ES-I3 (cell line): ENCODE measurements at regions not wholly inside any gene's neighbourhood (a gene's known extent, or its start where the extent isn't known, plus 50 kb on each side); places are given as distances from the start of the nearest gene placed in this dataset.
"Not testable (repeated sequence)": the region's sequence is repeated elsewhere in the genome, so short reads cannot be mapped to it uniquely, and the experiment has no call there.

Source experiments
- H3K36me3 ChIP-seq: 2 replicates; pipeline ENCODE4 v1.6.1; 2013; ENCODE audit warnings: mild to moderate bottlenecking, low read length, control low read depth, moderate library complexity; ENCODE audit not compliant: insufficient read depth
- H3K4me1 ChIP-seq: 2 replicates; pipeline ENCODE4 v1.6.1; 2013; ENCODE audit warnings: mild to moderate bottlenecking, control low read depth, low read length; ENCODE audit not compliant: insufficient read depth
- H3K9ac ChIP-seq: 2 replicates; pipeline ENCODE4 v1.6.1; 2013; ENCODE audit warnings: low read depth, mild to moderate bottlenecking, low read length, moderate library complexity
- H3K9me3 ChIP-seq: 2 replicates; pipeline ENCODE4 v1.6.1; 2013; ENCODE audit warnings: mild to moderate bottlenecking, low read length, moderate library complexity; ENCODE audit not compliant: control insufficient read depth, insufficient read depth

- Histone ChIP-seq H3K4me1 (no peaks in the 10 kb centered on the region), H3K9ac (no peak overlapping the region), H3K36me3 (no peaks in the 10 kb centered on the region), H3K9me3 (no peaks in the 10 kb centered on the region)
These were observed 666.7 kb upstream of the RAG2 start for GRCh38 chr11:37264783-37265182.

- Histone ChIP-seq H3K36me3 (no peaks in the 10 kb centered on the region), H3K4me1 (no peaks in the 10 kb centered on the region), H3K9me3 (no peaks in the 10 kb centered on the region), H3K9ac (no peak overlapping the region)
These were observed 666.0 kb upstream of the RAG2 start for GRCh38 chr11:37264060-37264459.

GRCh38 chr11:37263467-37263866 lies 665.4 kb upstream of the RAG2 start:
- H3K36me3 ChIP-seq, H3K9ac ChIP-seq, H3K9me3 ChIP-seq, H3K4me1 ChIP-seq: not testable (repeated sequence)

GRCh38 chr11:37259734-37260133 lies 661.7 kb upstream of the RAG2 start:
- H3K4me1 ChIP-seq, result no peaks in the 10 kb centered on the region
- no peak overlapping the region for H3K9ac ChIP-seq
- no peaks in the 10 kb centered on the region for H3K9me3 ChIP-seq
- no peaks in the 10 kb centered on the region for H3K36me3 ChIP-seq

- Histone ChIP-seq H3K9ac (no peak overlapping the region), H3K36me3 (no peaks in the 10 kb centered on the region), H3K4me1 (no peaks in the 10 kb centered on the region), H3K9me3 (no peaks in the 10 kb centered on the region)
These were observed 650.1 kb upstream of the RAG2 start for GRCh38 chr11:37248145-37248544.

GRCh38 chr11:37246092-37246491 lies 648.1 kb upstream of the RAG2 start:
- not testable (repeated sequence) for H3K9ac ChIP-seq, H3K36me3 ChIP-seq

GRCh38 chr11:37230865-37231264 lies 632.8 kb upstream of the RAG2 start:
- Histone ChIP-seq H3K9ac (no peak overlapping the region), H3K4me1 (no peaks in the 10 kb centered on the region), H3K9me3 (no peaks in the 10 kb centered on the region), H3K36me3 (no peaks in the 10 kb centered on the region)

More at GRCh38 chr11:37246092-37246491, 648.1 kb upstream of the RAG2 start:
- H3K4me1 ChIP-seq, H3K9me3 ChIP-seq: not testable (repeated sequence)

GRCh38 chr11:37223962-37224361 lies 625.9 kb upstream of the RAG2 start:
- no peaks in the 10 kb centered on the region for H3K4me1 ChIP-seq

GRCh38 chr11:37203006-37203405 lies 605.0 kb upstream of the RAG2 start:
- no peak overlapping the region for H3K9ac ChIP-seq
- H3K4me1 ChIP-seq, result no peaks in the 10 kb centered on the region
- H3K36me3 ChIP-seq, result no peaks in the 10 kb centered on the region
- no peaks in the 10 kb centered on the region for H3K9me3 ChIP-seq

More at GRCh38 chr11:37223962-37224361, 625.9 kb upstream of the RAG2 start:
- H3K9me3 ChIP-seq, result peaks cover 11% of the 10 kb centered on the region
- H3K36me3 ChIP-seq, result no peaks in the 10 kb centered on the region
- no peak overlapping the region for H3K9ac ChIP-seq

GRCh38 chr11:37199082-37199481 lies 601.0 kb upstream of the RAG2 start:
- H3K9ac ChIP-seq, result no peak overlapping the region
- no peaks in the 10 kb centered on the region for H3K9me3 ChIP-seq
- H3K36me3 ChIP-seq, result no peaks in the 10 kb centered on the region
- no peaks in the 10 kb centered on the region for H3K4me1 ChIP-seq

GRCh38 chr11:37184326-37184725 lies 586.3 kb upstream of the RAG2 start:
- H3K9me3 ChIP-seq, result no peaks in the 10 kb centered on the region
- no peaks in the 10 kb centered on the region for H3K4me1 ChIP-seq
- H3K9ac ChIP-seq, result no peak overlapping the region
- H3K36me3 ChIP-seq, result no peaks in the 10 kb centered on the region

GRCh38 chr11:37182031-37182430 lies 584.0 kb upstream of the RAG2 start:
- H3K36me3 ChIP-seq, result no peaks in the 10 kb centered on the region
- H3K9me3 ChIP-seq, result no peaks in the 10 kb centered on the region
- no peaks in the 10 kb centered on the region for H3K4me1 ChIP-seq
- no peak overlapping the region for H3K9ac ChIP-seq

GRCh38 chr11:37177721-37178120 lies 579.7 kb upstream of the RAG2 start:
- Histone ChIP-seq H3K9me3 (no peaks in the 10 kb centered on the region), H3K4me1 (no peaks in the 10 kb centered on the region), H3K9ac (no peak overlapping the region), H3K36me3 (no peaks in the 10 kb centered on the region)

- Histone ChIP-seq H3K36me3 (no peaks in the 10 kb centered on the region), H3K9ac (no peak overlapping the region), H3K9me3 (no peaks in the 10 kb centered on the region), H3K4me1 (no peaks in the 10 kb centered on the region)
These were observed 573.4 kb upstream of the RAG2 start for GRCh38 chr11:37171451-37171850.

- H3K9me3 ChIP-seq, result no peaks in the 10 kb centered on the region
- no peak overlapping the region for H3K9ac ChIP-seq
- no peaks in the 10 kb centered on the region for H3K36me3 ChIP-seq
- H3K4me1 ChIP-seq, result no peaks in the 10 kb centered on the region
These were observed 572.3 kb upstream of the RAG2 start for GRCh38 chr11:37170311-37170710.

- H3K9ac ChIP-seq, H3K4me1 ChIP-seq, H3K36me3 ChIP-seq, H3K9me3 ChIP-seq: not testable (repeated sequence)
These were observed 547.4 kb upstream of the RAG2 start for GRCh38 chr11:37145434-37145833.
